Erythroblast (primary cell): ENCODE measurements at regions not wholly inside any gene's neighbourhood (a gene's known extent, or its start where the extent isn't known, plus 50 kb on each side); places are given as distances from the start of the nearest gene placed in this dataset.

Experiments
- GATA1 ChIP-seq: IDR thresholded peaks from 2 replicates; pipeline ENCODE4 v1.6.1; 2011; ENCODE audit warnings: low read depth, mild to moderate bottlenecking, control low read depth, low read length, moderate library complexity
- POLR2A ChIP-seq: IDR thresholded peaks from 2 replicates; pipeline ENCODE4 v1.6.1; 2011; ENCODE audit warnings: mild to moderate bottlenecking, low read length

DNA sequence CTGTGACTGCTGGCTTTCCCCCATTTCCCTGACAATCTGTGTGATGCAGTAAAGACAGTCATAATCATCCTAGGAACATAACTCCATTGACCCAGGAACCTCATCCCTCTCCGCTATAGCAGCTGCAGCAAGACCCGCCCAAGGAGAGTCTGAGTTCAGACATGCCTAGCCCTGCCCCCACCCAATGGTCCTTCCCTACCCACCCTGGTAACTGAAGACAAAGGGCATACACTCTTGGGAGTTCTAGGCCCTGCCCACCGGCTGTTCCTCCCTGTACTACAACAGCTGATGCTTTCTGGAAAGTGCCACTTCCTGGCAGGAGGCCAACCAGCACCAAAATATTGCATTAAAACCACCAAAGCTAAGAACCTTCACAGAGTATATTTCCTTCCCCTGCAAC is 1035.6 kb downstream of the C4orf33 start:
- TF ChIP-seq POLR2A (no peak), GATA1 (no peak)
